Heart right ventricle (tissue), 16 donors: ENCODE measurements at regions not wholly inside any gene's neighbourhood (a gene's known extent, or its start where the extent isn't known, plus 50 kb on each side); places are given as distances from the start of the nearest gene placed in this dataset.

Experiments
- ATAC-seq, 8 donors: fragments of 200-7000 bp; cut with Tn5 transposase; one replicate each; pipeline ENCODE4 v1.9.1; 2020; ENCODE audit warnings: mild to moderate bottlenecking in 8 of 8, moderate library complexity in 8 of 8, moderate number of reproducible peaks in 1 of 8
- DNase-seq, 2 donors: peaks; one replicate each; pipeline ENCODE4 v3.0.0-alpha.2; 2020
- H3K27ac ChIP-seq, 10 donors: fragments of 200-600 bp; sonication (generic) in 2 of 10; one replicate each; pipeline versions ENCODE4 v1.5.0 to v1.8.0; 2020 to 2022; ENCODE audit warnings: mild to moderate bottlenecking in 3 of 10
- H3K27me3 ChIP-seq, 7 donors: fragments of 200-600 bp; one replicate each; pipeline ENCODE4 v1.8.0; 2021 to 2022; ENCODE audit warnings: mild to moderate bottlenecking in 2 of 7
- H3K36me3 ChIP-seq, 9 donors: fragments of 200-600 bp; sonication (generic) in 1 of 9; one replicate each; pipeline versions ENCODE4 v1.5.0 to v1.8.0; 2020 to 2022; ENCODE audit warnings: mild to moderate bottlenecking in 2 of 9
- H3K4me1 ChIP-seq, 9 donors: fragments of 200-600 bp; sonication (generic) in 1 of 9; one replicate each; pipeline versions ENCODE4 v1.5.0 to v1.8.0; 2020 to 2022; ENCODE audit warnings: mild to moderate bottlenecking in 4 of 9
- H3K4me3 ChIP-seq, 10 donors: fragments of 200-600 bp; sonication (generic) in 2 of 10; one replicate each; pipeline versions ENCODE4 v1.5.0 to v1.8.0; 2020 to 2022; ENCODE audit warnings: mild to moderate bottlenecking in 7 of 10, moderate library complexity in 2 of 10
- H3K9me3 ChIP-seq, 11 donors: fragments of 200-600 bp in 10 of 11; sonication (generic) in 2 of 11; one replicate each; pipeline versions ENCODE4 v1.5.0 to v1.8.0; 2013 to 2022; ENCODE audit warnings: mild to moderate bottlenecking in 2 of 11, control low read depth in 1 of 11, moderate library complexity in 1 of 11
- CTCF ChIP-seq, 9 donors: fragments of 200-600 bp; sonication (generic) in 2 of 9; IDR thresholded peaks; one replicate each; pipeline versions ENCODE4 v1.5.0 to v1.8.0; 2021 to 2022; ENCODE audit warnings: antibody characterized with exemption in 9 of 9, mild to moderate bottlenecking in 5 of 9, moderate library complexity in 1 of 9
- WGBS, 2 donors: extraction: QIAGEN DNeasy Blood & Tissue Kit; methylation state at CpG; one replicate each; pipeline ENCODE4 v1.1.7; 2013; ENCODE audit warnings: inconsistent platforms in 1 of 2; 5-methylcytosine and 5-hydroxymethylcytosine counted together
- intact Hi-C, 10 donors: fragments of 100-400 bp; cut with DNase I; formaldehyde crosslinking; loops; one replicate each; pipeline versions ENCODE4 v1.11.1 to v1.14.2; 2022
- donor health status: Arrhythmogenic right ventricular cardiomyopathy.
- donor health status: ischemic (EF 13 %, LVEDD 7.1; RV severe dilation, severe dysfunction).
- donor health status: healthy with polysubstance abuse.
- donor health status: DM: no; HTN: yes; CAD: no.
- donor health status: DM: no; HTN: no; CAD: no.
- donor health status: ischemic (EF 25% LVEDD 6.9; RV normal size, moderate dysfunction).
- donor health status: ischemic (EF 25% LVEDD 5.7; RV mildly dilated, moderate dysfunction).
- donor health status: healthy.
- donor health status: DM: yes; HTN: yes; CAD: no.
- donor health status: Ischemic cardiomyopathy.
- donor health status: ischemic (EF 35%, LVEDD 5.7; RV mildly dilated, moderate dysfunction).
- donor health status: nonischemic (EF 11% LVEDD 7.7; RV severe dilation, severe dysfunction).
- donor health status: DM: yes; HTN: yes; CAD: no.
- donor health status: PGD.
- donor health status: ischemic (EF 29% LVEDD 5.4; RV normal size, mild dysfunction).
- donor health status: nonischemic (EF 23%, LVEDD 6.1; RV moderate dilation, normal function).

DNA sequence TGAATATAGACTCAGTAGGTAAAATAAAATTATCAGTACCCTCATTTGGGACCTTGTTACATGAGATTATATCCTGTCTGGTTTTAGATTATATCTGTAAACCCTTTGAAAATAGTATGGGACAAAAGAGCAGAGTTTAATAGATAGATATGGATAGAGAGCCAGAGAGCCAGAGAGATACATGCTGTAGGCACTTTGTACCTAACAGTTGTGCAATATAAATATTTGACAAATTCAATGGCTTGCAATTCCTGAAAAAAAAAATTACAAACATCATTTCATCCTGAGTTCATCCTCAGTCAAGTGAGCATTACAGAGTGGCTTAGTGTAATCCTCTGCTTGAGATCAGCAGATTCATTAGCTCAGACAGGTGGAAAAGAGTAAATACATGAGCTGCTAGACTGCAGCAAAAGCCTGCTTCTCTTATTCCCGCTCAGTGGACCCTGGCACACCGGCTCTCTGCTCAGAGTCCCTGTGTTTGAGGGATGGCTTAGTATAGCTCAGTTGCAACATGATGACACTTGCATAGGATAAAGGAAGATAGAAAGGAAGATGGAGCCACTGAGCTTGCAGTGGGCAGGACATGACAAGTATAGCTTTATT is 931.6 kb upstream of the GOT2 start:
- ATAC-seq, result no peak
- no peak for TF ChIP-seq CTCF (IDR thresholded peaks at IDR 0.05)
- Histone ChIP-seq H3K27ac (no peak overlapping the region), H3K4me1 (no peaks in the 10 kb centered on the region), H3K9me3 (peaks cover 0 to 19% (median 0%) of the 10 kb centered on the region in 11 donors), H3K36me3 (no peaks in the 10 kb centered on the region), H3K27me3 (no peaks in the 10 kb centered on the region), H3K4me3 (no peak overlapping the region)
- no peak for DNase-seq
- 90 to 91% methylated on average over 2 of the region's 2 CpGs for WGBS, 2 donors
- intact Hi-C loops, result no loop called here

DNA sequence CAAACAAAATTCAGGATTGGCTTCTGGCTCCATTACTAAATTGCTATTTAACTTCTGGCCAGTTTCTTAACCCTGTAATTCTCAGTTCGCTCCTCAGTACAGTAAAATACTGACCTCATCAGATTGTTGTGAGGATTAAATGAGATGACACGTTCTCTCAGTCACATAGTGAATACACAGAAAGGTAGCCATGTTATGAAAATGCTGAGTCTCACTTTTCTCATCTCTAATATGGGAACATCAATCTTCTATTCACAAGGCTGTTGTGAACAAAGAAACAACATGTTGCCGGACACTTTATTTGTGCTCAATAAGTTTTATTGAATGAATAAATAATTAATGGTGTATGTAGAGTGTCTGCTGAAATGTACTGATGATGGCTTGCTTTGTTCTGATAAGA is 924.5 kb upstream of the GOT2 start:
- Histone ChIP-seq H3K27ac (no peak overlapping the region), H3K27me3 (no peaks in the 10 kb centered on the region), H3K36me3 (no peaks in the 10 kb centered on the region), H3K4me1 (no peaks in the 10 kb centered on the region), H3K4me3 (no peak overlapping the region), H3K9me3 (peaks cover 0 to 13% (median 0%) of the 10 kb centered on the region in 11 donors)
- intact Hi-C loops, result no loop called here
- DNase-seq, result no peak
- TF ChIP-seq CTCF (IDR thresholded peaks at IDR 0.05), result no peak
- no peak for ATAC-seq
- WGBS, 2 donors, result 78 to 84% methylated on average over 3 of the region's 3 CpGs

DNA sequence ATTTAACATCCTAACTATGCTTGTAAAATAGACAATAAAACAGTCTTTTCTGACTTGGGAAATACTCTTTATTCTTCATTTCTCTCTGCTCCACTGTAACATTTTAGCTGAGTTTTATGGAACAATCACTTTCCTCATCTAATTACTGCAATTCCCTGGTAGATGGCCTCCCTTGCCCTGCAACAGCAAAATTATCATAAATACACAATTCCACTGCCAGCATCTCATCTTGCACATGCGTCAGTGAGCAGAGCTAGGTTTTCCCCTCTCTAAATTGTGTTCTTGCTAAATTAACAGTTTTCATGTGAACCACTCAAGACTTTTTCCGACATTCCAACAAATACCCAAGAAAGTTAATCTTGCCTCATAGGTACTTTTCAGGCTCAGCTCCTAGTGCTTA is 920.9 kb upstream of the GOT2 start:
- Histone ChIP-seq H3K4me3 (no peak overlapping the region), H3K36me3 (no peaks in the 10 kb centered on the region), H3K9me3 (peaks cover 0 to 27% (median 1%) of the 10 kb centered on the region in 11 donors), H3K27me3 (no peaks in the 10 kb centered on the region), H3K4me1 (no peaks in the 10 kb centered on the region), H3K27ac (no peak overlapping the region)
- no peak for TF ChIP-seq CTCF (IDR thresholded peaks at IDR 0.05)
- ATAC-seq, result no peak
- intact Hi-C loops, result no loop called here
- DNase-seq, result no peak
- WGBS, 2 donors, result 77 to 84% methylated on average over 2 of the region's 2 CpGs

DNA sequence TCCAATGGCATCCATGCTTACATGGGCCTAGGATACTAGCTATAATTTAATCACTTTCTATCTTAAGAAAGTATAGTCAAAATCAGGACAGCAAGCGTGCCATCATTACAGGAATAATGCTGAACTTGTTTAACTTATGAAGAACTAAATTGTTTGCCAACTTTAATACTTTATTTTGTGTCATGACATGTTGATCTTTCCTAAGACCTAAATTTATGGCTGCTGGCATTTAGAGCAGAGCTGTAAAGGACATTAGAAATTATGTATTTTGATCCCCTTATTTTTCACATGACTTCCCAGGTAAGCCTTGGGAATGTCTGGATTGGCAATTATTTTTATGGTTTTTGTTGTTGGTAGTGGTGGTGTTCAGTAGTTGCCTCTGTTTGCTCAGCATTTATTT is 920.3 kb upstream of the GOT2 start:
- no peak for TF ChIP-seq CTCF (IDR thresholded peaks at IDR 0.05)
- Histone ChIP-seq H3K4me3 (no peak overlapping the region), H3K27ac (no peak overlapping the region), H3K9me3 (peaks cover 0 to 33% (median 5%) of the 10 kb centered on the region in 11 donors), H3K36me3 (no peaks in the 10 kb centered on the region), H3K4me1 (no peaks in the 10 kb centered on the region), H3K27me3 (no peaks in the 10 kb centered on the region)
- WGBS, 2 donors, result 83 to 92% methylated on average over 1 of the region's 1 CpG
- no peak for ATAC-seq
- no peak for DNase-seq
- intact Hi-C loops, result no loop called here
